ENCODE measurements at regions not wholly inside any gene's neighbourhood (a gene's known extent, or its start where the extent isn't known, plus 50 kb on each side); places are given as distances from the start of the nearest gene placed in this dataset.

DNA sequence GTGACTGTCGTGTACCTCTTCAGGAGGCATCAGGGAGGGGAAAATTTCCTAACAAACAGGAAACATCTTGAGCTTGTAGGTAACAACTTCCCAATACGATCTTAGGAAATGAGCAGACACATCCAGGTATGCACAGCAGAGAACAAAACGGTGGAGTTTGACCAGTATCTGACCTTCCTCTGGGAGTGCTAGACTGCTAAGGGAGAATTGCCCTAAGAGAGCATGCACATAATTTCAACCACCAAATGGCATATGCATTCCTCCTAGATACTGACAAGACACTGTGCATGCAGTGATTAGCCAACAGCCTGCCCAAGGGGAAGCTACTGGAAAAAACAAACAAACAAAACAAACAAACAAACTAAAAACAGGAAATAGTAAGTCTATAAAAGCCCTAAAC, 120.6 kb upstream of the RBBP6 start:
- Histone ChIP-seq H3K4me3 (ENCODE audit: insufficient read depth, low read depth, low read length) (no peak overlapping the region), H2AK9ac (replicated peaks; ENCODE audit: low read depth, low read length, poor library complexity) (no peak overlapping the region), H3K4me1 (ENCODE audit: control insufficient read depth, insufficient read depth, low read length) (no peaks in the 10 kb centered on the region), H4K8ac (ENCODE audit: low read depth in 2 of 2, low read length in 2 of 2) (no peak overlapping the region), H2AFZ (replicated peaks; ENCODE audit: low read length, poor library complexity) (no peak overlapping the region), H3K4me2 (ENCODE audit: low read depth, low read length) (no peak overlapping the region), H3K9me1 (ENCODE audit: insufficient read depth, low read length) (no peaks in the 10 kb centered on the region), H2AK5ac (ENCODE audit: low read depth, low read length) (no peak overlapping the region), H3K23ac (ENCODE audit: low read depth, low read length) (no peak overlapping the region), H3K27me3 (ENCODE audit: control insufficient read depth, insufficient read depth, low read length) (no peaks in the 10 kb centered on the region), H3K56ac (ENCODE audit: extremely low read depth, insufficient read depth, low read length) (no peak overlapping the region), H3K79me1 (ENCODE audit: low read depth in 1 of 2, low read length in 2 of 2) (no peaks in the 10 kb centered on the region), H2BK120ac (ENCODE audit: low read depth, low read length) (no peak overlapping the region), H4K91ac (ENCODE audit: insufficient read depth, low read depth, low read length) (no peak overlapping the region), H2BK5ac (ENCODE audit: low read depth, low read length, poor library complexity, severe bottlenecking) (no peak overlapping the region), H3K14ac (replicated peaks; ENCODE audit: low read depth, low read length) (no peak overlapping the region), H2BK15ac (ENCODE audit: low read depth, low read length) (no peak overlapping the region), H3K4ac (ENCODE audit: low read depth, low read length) (no peak overlapping the region), H3K18ac (ENCODE audit: low read depth, low read length) (no peak overlapping the region), H2BK20ac (ENCODE audit: low read depth, low read length) (no peak overlapping the region), H3K9ac (ENCODE audit: low read depth, low read length) (no peak overlapping the region), H3K9me3 (ENCODE audit: control insufficient read depth, insufficient read depth, low read length) (no peaks in the 10 kb centered on the region; the same call in 1 of the 2 replicates), H4K5ac (ENCODE audit: low read depth, low read length) (no peak overlapping the region), H3K36me3 (ENCODE audit: control insufficient read depth, insufficient read depth, low read length) (no peaks in the 10 kb centered on the region), H3K27ac (ENCODE audit: insufficient read depth, low read length) (no peak overlapping the region), H4K20me1 (ENCODE audit: insufficient read depth, low read length) (no peaks in the 10 kb centered on the region)
- intact Hi-C loops (cut with micrococcal nuclease) (no loop called here), in situ Hi-C loops (cut with MboI; ENCODE audit: low sequenced_read_pairs) (no loop called here), dilution Hi-C loops (cut with HindIII; ENCODE audit: low sequenced_read_pairs, unreplicated experiment) (no loop called here)
- ChIA-PET CTCF (no interaction called here), POLR2A (ENCODE audit: unreplicated experiment) (no interaction called here)
- no peak for TF ChIP-seq MXI1 (IDR thresholded peaks at IDR 0.05; ENCODE audit: borderline replicate concordance, low read depth, low read length)
- TF ChIP-seq, protein P1, sequence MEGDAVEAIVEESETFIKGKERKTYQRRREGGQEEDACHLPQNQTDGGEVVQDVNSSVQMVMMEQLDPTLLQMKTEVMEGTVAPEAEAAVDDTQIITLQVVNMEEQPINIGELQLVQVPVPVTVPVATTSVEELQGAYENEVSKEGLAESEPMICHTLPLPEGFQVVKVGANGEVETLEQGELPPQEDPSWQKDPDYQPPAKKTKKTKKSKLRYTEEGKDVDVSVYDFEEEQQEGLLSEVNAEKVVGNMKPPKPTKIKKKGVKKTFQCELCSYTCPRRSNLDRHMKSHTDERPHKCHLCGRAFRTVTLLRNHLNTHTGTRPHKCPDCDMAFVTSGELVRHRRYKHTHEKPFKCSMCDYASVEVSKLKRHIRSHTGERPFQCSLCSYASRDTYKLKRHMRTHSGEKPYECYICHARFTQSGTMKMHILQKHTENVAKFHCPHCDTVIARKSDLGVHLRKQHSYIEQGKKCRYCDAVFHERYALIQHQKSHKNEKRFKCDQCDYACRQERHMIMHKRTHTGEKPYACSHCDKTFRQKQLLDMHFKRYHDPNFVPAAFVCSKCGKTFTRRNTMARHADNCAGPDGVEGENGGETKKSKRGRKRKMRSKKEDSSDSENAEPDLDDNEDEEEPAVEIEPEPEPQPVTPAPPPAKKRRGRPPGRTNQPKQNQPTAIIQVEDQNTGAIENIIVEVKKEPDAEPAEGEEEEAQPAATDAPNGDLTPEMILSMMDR (conservative IDR thresholded peaks at IDR 0.05; ENCODE audit: low read depth, low read length): no peak
- TF ChIP-seq BHLHE40 (IDR thresholded peaks at IDR 0.05; ENCODE audit: low read depth, low read length): no peak
- TF ChIP-seq CHD1 (IDR thresholded peaks at IDR 0.05; ENCODE audit: low read depth, low read length): no peak
- no peak for TF ChIP-seq RCOR1 (IDR thresholded peaks at IDR 0.05; ENCODE audit: insufficient replicate concordance, low read length)
- TF ChIP-seq, protein P2, sequence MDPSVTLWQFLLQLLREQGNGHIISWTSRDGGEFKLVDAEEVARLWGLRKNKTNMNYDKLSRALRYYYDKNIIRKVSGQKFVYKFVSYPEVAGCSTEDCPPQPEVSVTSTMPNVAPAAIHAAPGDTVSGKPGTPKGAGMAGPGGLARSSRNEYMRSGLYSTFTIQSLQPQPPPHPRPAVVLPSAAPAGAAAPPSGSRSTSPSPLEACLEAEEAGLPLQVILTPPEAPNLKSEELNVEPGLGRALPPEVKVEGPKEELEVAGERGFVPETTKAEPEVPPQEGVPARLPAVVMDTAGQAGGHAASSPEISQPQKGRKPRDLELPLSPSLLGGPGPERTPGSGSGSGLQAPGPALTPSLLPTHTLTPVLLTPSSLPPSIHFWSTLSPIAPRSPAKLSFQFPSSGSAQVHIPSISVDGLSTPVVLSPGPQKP (IDR thresholded peaks at IDR 0.05; ENCODE audit: borderline replicate concordance, low read depth, low read length): no peak
- TF ChIP-seq POLR2A (IDR thresholded peaks at IDR 0.05; ENCODE audit: low read depth, low read length): no peak
- TF ChIP-seq CEBPB (IDR thresholded peaks at IDR 0.05; ENCODE audit: low read depth, low read length): no peak
- no peak for TF ChIP-seq SMC3 (IDR thresholded peaks at IDR 0.05; ENCODE audit: low read depth, low read length)
- no peak for TF ChIP-seq MAFK (IDR thresholded peaks at IDR 0.05; ENCODE audit: low read depth, low read length)
- no peak for TF ChIP-seq MAZ (IDR thresholded peaks at IDR 0.05; ENCODE audit: borderline replicate concordance, low read depth, low read length)
- TF ChIP-seq, protein P3, sequence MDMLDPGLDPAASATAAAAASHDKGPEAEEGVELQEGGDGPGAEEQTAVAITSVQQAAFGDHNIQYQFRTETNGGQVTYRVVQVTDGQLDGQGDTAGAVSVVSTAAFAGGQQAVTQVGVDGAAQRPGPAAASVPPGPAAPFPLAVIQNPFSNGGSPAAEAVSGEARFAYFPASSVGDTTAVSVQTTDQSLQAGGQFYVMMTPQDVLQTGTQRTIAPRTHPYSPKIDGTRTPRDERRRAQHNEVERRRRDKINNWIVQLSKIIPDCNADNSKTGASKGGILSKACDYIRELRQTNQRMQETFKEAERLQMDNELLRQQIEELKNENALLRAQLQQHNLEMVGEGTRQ (IDR thresholded peaks at IDR 0.05; ENCODE audit: low read depth, low read length): no peak
- TF ChIP-seq RAD21 (IDR thresholded peaks at IDR 0.05; ENCODE audit: low read length): no peak
- no peak for TF ChIP-seq NFE2L2 (IDR thresholded peaks at IDR 0.05; ENCODE audit: low read depth, low read length)
- TF ChIP-seq FOS (IDR thresholded peaks at IDR 0.05; ENCODE audit: low read depth, low read length): no peak
- TF ChIP-seq RFX5 (IDR thresholded peaks at IDR 0.05; ENCODE audit: low read depth, low read length): no peak
- DNase-seq (no peak), ATAC-seq (ENCODE audit: low read depth) (no peak)
- no CpG with 5 or more reads among the region's 3 CpGs for WGBS, 2 experiments (ENCODE audit: extremely low coverage in 2 of 2, insufficient read length in 1 of 2)
- no TSS peak for BruUV-seq (replicated peaks)

Data from IMR-90 (cell line).